Activated T-cell treated with anti-CD3 and anti-CD28 coated beads, Interleukin-2, amount 50 U/mL, for 4 hours (primary cell): ENCODE measurements at regions not wholly inside any gene's neighbourhood (a gene's known extent, or its start where the extent isn't known, plus 50 kb on each side); places are given as distances from the start of the nearest gene placed in this dataset.

Experiments
- ATAC-seq, 2 donors: fragments of 200-7000 bp; cut with Tn5 transposase; one replicate each; pipeline ENCODE4 v1.10.0; 2021
- DNase-seq: peaks from one replicate; pipeline ENCODE4 v3.0.0-alpha.2; 2020
- H3K27me3 Mint-ChIP-seq: one replicate; pipeline ENCODE4 v1.8.0; 2021; ENCODE audit warnings: low read depth, mixed read lengths
- H3K36me3 Mint-ChIP-seq: one replicate; pipeline ENCODE4 v1.8.0; 2022; ENCODE audit warnings: mixed read lengths; ENCODE audit not compliant: insufficient read depth
- H3K4me1 Mint-ChIP-seq: one replicate; pipeline ENCODE4 v1.8.0; 2021; ENCODE audit warnings: low read depth, mixed read lengths
- H3K4me3 Mint-ChIP-seq: one replicate; pipeline ENCODE4 v1.8.0; 2021; ENCODE audit warnings: mild to moderate bottlenecking, moderate library complexity, mixed read lengths
- H3K9me3 Mint-ChIP-seq: one replicate; pipeline ENCODE4 v1.8.0; 2021; ENCODE audit warnings: mixed read lengths

GRCh38 chr6:17021539-17021889 lies 80.3 kb upstream of the STMND1 start:
- Mint-ChIP-seq H3K9me3 (peaks cover 13% of the 10 kb centered on the region), H3K4me3 (no peak overlapping the region), H3K27me3 (peaks cover 7% of the 10 kb centered on the region), H3K4me1 (peaks cover 2% of the 10 kb centered on the region), H3K36me3 (no peaks in the 10 kb centered on the region)
- DNase-seq = no peak
- ATAC-seq = no peak

- H3K4me3 Mint-ChIP-seq = no peak overlapping the region
- peaks cover 7% of the 10 kb centered on the region for H3K27me3 Mint-ChIP-seq
Observed at GRCh38 chr6:17020889-17021538, 80.8 kb upstream of the STMND1 start.

GRCh38 chr6:17018425-17018824 lies 83.4 kb upstream of the STMND1 start:
- no peak overlapping the region for H3K4me3 Mint-ChIP-seq
- peaks cover 18% of the 10 kb centered on the region for H3K27me3 Mint-ChIP-seq
- H3K36me3 Mint-ChIP-seq = no peaks in the 10 kb centered on the region
- peaks cover 7% of the 10 kb centered on the region for H3K9me3 Mint-ChIP-seq
- peaks cover 18% of the 10 kb centered on the region for H3K4me1 Mint-ChIP-seq
- no peak for DNase-seq
- ATAC-seq = no peak

More at GRCh38 chr6:17020889-17021538, 80.8 kb upstream of the STMND1 start:
- Mint-ChIP-seq H3K4me1 (peaks cover 6% of the 10 kb centered on the region), H3K9me3 (peaks cover 13% of the 10 kb centered on the region), H3K36me3 (no peaks in the 10 kb centered on the region)
- DNase-seq (no peak), ATAC-seq (no peak)

GRCh38 chr6:17017416-17017815 lies 84.4 kb upstream of the STMND1 start:
- ATAC-seq = no peak
- peaks cover 7% of the 10 kb centered on the region for H3K9me3 Mint-ChIP-seq
- H3K4me1 Mint-ChIP-seq = peaks cover 18% of the 10 kb centered on the region
- H3K27me3 Mint-ChIP-seq = peaks cover 20% of the 10 kb centered on the region
- no peak overlapping the region for H3K4me3 Mint-ChIP-seq
- no peaks in the 10 kb centered on the region for H3K36me3 Mint-ChIP-seq
- DNase-seq = no peak

- ATAC-seq (peak; percentile 39 to 49), DNase-seq (peak; percentile 10)
- peaks cover 12% of the 10 kb centered on the region for H3K9me3 Mint-ChIP-seq
- peaks cover 18% of the 10 kb centered on the region for H3K4me1 Mint-ChIP-seq
- peaks cover 20% of the 10 kb centered on the region for H3K27me3 Mint-ChIP-seq
- no peaks in the 10 kb centered on the region for H3K36me3 Mint-ChIP-seq
- peak overlapping the region; percentile 69 for H3K4me3 Mint-ChIP-seq
Observed at GRCh38 chr6:17015551-17016381, 86.1 kb upstream of the STMND1 start.

- ATAC-seq (peak; percentile 91 to 96), DNase-seq (no peak)
- peaks cover 18% of the 10 kb centered on the region for H3K4me1 Mint-ChIP-seq
- H3K36me3 Mint-ChIP-seq = no peaks in the 10 kb centered on the region
- peak overlapping the region; percentile 69 for H3K4me3 Mint-ChIP-seq
- H3K27me3 Mint-ChIP-seq = peaks cover 23% of the 10 kb centered on the region
- peaks cover 13% of the 10 kb centered on the region for H3K9me3 Mint-ChIP-seq
Observed at GRCh38 chr6:17015144-17015543, 86.7 kb upstream of the STMND1 start.

GRCh38 chr6:17013701-17014100 lies 88.1 kb upstream of the STMND1 start:
- DNase-seq = no peak
- no peak for ATAC-seq
- Mint-ChIP-seq H3K9me3 (peaks cover 13% of the 10 kb centered on the region), H3K36me3 (no peaks in the 10 kb centered on the region), H3K27me3 (peaks cover 21% of the 10 kb centered on the region), H3K4me1 (peaks cover 18% of the 10 kb centered on the region), H3K4me3 (no peak overlapping the region)

- Mint-ChIP-seq H3K9me3 (peaks cover 19% of the 10 kb centered on the region), H3K4me3 (no peak overlapping the region), H3K36me3 (no peaks in the 10 kb centered on the region), H3K4me1 (peaks cover 23% of the 10 kb centered on the region), H3K27me3 (peaks cover 26% of the 10 kb centered on the region)
- ATAC-seq (no peak), DNase-seq (no peak)
Observed at GRCh38 chr6:17012421-17013225, 89.2 kb upstream of the STMND1 start.

GRCh38 chr6:17011985-17012384 lies 89.9 kb upstream of the STMND1 start:
- H3K36me3 Mint-ChIP-seq = no peaks in the 10 kb centered on the region
- H3K9me3 Mint-ChIP-seq = peaks cover 19% of the 10 kb centered on the region
- peaks cover 23% of the 10 kb centered on the region for H3K4me1 Mint-ChIP-seq
- peaks cover 26% of the 10 kb centered on the region for H3K27me3 Mint-ChIP-seq
- DNase-seq = no peak
- no peak overlapping the region for H3K4me3 Mint-ChIP-seq
- no peak for ATAC-seq

GRCh38 chr6:17007749-17008148 lies 94.1 kb upstream of the STMND1 start:
- DNase-seq (no peak), ATAC-seq (peak; percentile 74 to 75)
- Mint-ChIP-seq H3K4me1 (peaks cover 4% of the 10 kb centered on the region), H3K36me3 (no peaks in the 10 kb centered on the region), H3K27me3 (peaks cover 38% of the 10 kb centered on the region), H3K9me3 (peaks cover 12% of the 10 kb centered on the region), H3K4me3 (no peak overlapping the region)

GRCh38 chr6:17006543-17006942 lies 95.3 kb upstream of the STMND1 start:
- peaks cover 12% of the 10 kb centered on the region for H3K9me3 Mint-ChIP-seq
- DNase-seq (no peak), ATAC-seq (no peak)
- no peak overlapping the region for H3K4me3 Mint-ChIP-seq
- H3K36me3 Mint-ChIP-seq = no peaks in the 10 kb centered on the region
- H3K4me1 Mint-ChIP-seq = peaks cover 4% of the 10 kb centered on the region
- H3K27me3 Mint-ChIP-seq = peaks cover 48% of the 10 kb centered on the region

- Mint-ChIP-seq H3K4me1 (peaks cover 4% of the 10 kb centered on the region), H3K36me3 (no peaks in the 10 kb centered on the region), H3K4me3 (no peak overlapping the region), H3K27me3 (peaks cover 52% of the 10 kb centered on the region), H3K9me3 (peaks cover 6% of the 10 kb centered on the region)
- DNase-seq (no peak), ATAC-seq (no peak)
Observed at GRCh38 chr6:17004269-17004668, 97.6 kb upstream of the STMND1 start.

- ATAC-seq = no peak
- DNase-seq = no peak
- H3K4me3 Mint-ChIP-seq = no peak overlapping the region
- H3K4me1 Mint-ChIP-seq = no peaks in the 10 kb centered on the region
- H3K9me3 Mint-ChIP-seq = no peaks in the 10 kb centered on the region
- H3K36me3 Mint-ChIP-seq = no peaks in the 10 kb centered on the region
- H3K27me3 Mint-ChIP-seq = peaks cover 43% of the 10 kb centered on the region
Observed at GRCh38 chr6:17002123-17002522, 99.7 kb upstream of the STMND1 start.

- no peak overlapping the region for H3K4me3 Mint-ChIP-seq
- no peaks in the 10 kb centered on the region for H3K36me3 Mint-ChIP-seq
- DNase-seq (no peak), ATAC-seq (no peak)
- H3K9me3 Mint-ChIP-seq = no peaks in the 10 kb centered on the region
- H3K4me1 Mint-ChIP-seq = no peaks in the 10 kb centered on the region
- peaks cover 48% of the 10 kb centered on the region for H3K27me3 Mint-ChIP-seq
Observed at GRCh38 chr6:17001188-17001587, 100.7 kb upstream of the STMND1 start.
